ENCODE measurements at regions not wholly inside any gene's neighbourhood (a gene's known extent, or its start where the extent isn't known, plus 50 kb on each side); places are given as distances from the start of the nearest gene placed in this dataset.

DNA sequence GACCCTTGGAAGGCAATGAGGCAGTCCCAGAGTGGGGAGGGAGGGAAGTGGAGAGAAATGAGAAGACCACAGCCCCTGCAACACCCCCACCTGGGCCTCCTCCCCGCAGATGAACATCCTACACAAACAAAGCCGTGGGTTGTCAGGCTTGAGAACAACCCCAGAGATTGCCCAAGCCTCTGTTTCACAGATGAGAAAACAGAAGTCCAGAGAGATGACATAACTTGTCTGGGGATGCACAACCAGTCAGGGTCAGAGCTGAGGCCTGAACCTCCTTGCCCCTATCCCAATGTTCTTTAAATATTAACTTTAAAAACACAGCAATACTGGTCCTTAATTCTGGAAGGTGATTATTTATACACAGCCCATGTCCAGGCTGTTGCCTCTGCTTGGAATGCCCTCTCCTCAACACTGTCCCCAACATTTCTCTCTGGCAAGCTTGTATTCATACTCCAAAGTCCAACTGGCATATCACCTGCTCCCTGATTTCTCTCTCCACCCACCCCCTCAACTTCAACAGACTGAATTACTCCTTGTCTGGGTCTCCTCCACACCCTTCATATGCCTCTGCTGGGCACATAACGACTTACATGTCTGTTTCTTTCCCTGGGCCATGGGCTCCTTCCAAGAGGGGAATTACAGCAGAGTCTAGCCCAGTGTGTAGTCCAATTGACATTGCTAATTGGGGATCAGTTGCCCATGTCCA is 135.5 kb upstream of the LRFN2 start:
- no peak overlapping the region for H3K9ac ChIP-seq (replicated peaks in 1 of 4; ENCODE audit: extremely low read depth in 1 of 4, low read depth in 3 of 4, low read length in 3 of 4)
- no peak overlapping the region for H4K5ac ChIP-seq (ENCODE audit: insufficient read length, low read depth, low read length)
- H3K18ac ChIP-seq (ENCODE audit: extremely low read depth, low read length) = no peak overlapping the region
- no peak overlapping the region for H4K8ac ChIP-seq (ENCODE audit: extremely low read depth, insufficient read depth, low read length)
- no peak overlapping the region for H2AK5ac ChIP-seq (ENCODE audit: low read depth, low read length)
- H2AFZ ChIP-seq (ENCODE audit: low read length) = no peak overlapping the region
- no peak overlapping the region for H2BK120ac ChIP-seq (replicated peaks; ENCODE audit: low read depth, low read length)
- H2BK12ac ChIP-seq (ENCODE audit: low read depth, low read length) = no peak overlapping the region
- H3K79me1 ChIP-seq (ENCODE audit: low read depth, low read length) = no peaks in the 10 kb centered on the region
- ChIA-PET POLR2A (ENCODE audit: partially characterized antibody) (no interaction called here), CTCF (ENCODE audit: partially characterized antibody) (interaction anchor here (0.8 to 1.6 kb wide), 3 partner anchors 15 to 374 kb away, joined by 3 to 4 read pairs (median 3); no protein-coding TSS in a partner anchor)
- H3K79me2 ChIP-seq (ENCODE audit: control insufficient read depth in 1 of 2, insufficient read depth in 2 of 2, low read length in 2 of 2) = no peaks in the 10 kb centered on the region
- no peak overlapping the region for H3K14ac ChIP-seq (ENCODE audit: insufficient read length)
- H3K4ac ChIP-seq (replicated peaks; ENCODE audit: insufficient read length, low read depth, low read length) = no peak overlapping the region
- no peak for TF ChIP-seq HDAC2 (IDR thresholded peaks at IDR 0.05; ENCODE audit: borderline replicate concordance in 1 of 2, low read depth in 2 of 2, low read length in 2 of 2)
- no peak for TF ChIP-seq KDM1A (IDR thresholded peaks at IDR 0.05; ENCODE audit: borderline replicate concordance, low read length)
- no peak for TF ChIP-seq RAD21 (IDR thresholded peaks at IDR 0.05 in 1 of 2, conservative IDR thresholded peaks at IDR 0.05 in 1 of 2; ENCODE audit: low read depth in 2 of 2, low read length in 2 of 2)
- TF ChIP-seq, protein P1, sequence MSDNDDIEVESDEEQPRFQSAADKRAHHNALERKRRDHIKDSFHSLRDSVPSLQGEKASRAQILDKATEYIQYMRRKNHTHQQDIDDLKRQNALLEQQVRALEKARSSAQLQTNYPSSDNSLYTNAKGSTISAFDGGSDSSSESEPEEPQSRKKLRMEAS (IDR thresholded peaks at IDR 0.05) = no peak
- no peak for TF ChIP-seq NANOG (IDR thresholded peaks at IDR 0.05; ENCODE audit: insufficient read depth, low read depth, low read length, poor library complexity, severe bottlenecking)
- no peak for TF ChIP-seq TAF7 (optimal IDR thresholded peaks at IDR 0.05; ENCODE audit: borderline replicate concordance, low read depth, low read length)
- TF ChIP-seq CREB1 (IDR thresholded peaks at IDR 0.05) = no peak
- H2BK20ac ChIP-seq (ENCODE audit: low read length) = no peak overlapping the region
- H4K20me1 ChIP-seq (replicated peaks in 1 of 2; ENCODE audit: control insufficient read depth in 1 of 2, insufficient read depth in 2 of 2, low read length in 2 of 2) = no peaks in the 10 kb centered on the region
- no peaks in the 10 kb centered on the region for H3K9me3 ChIP-seq (ENCODE audit: insufficient read depth in 2 of 2, low read depth in 1 of 2, low read length in 1 of 2)
- H3K27ac ChIP-seq (ENCODE audit: low read depth, low read length) = no peak overlapping the region
- H3K4me2 ChIP-seq (ENCODE audit: insufficient read depth in 1 of 2, low read depth in 2 of 2, low read length in 2 of 2) = no peak overlapping the region
- peaks cover 4% of the 10 kb centered on the region; the same call in 1 of the 2 replicates for H3K23me2 ChIP-seq (ENCODE audit: low read depth, low read length)
- no peak overlapping the region for H4K91ac ChIP-seq (replicated peaks; ENCODE audit: insufficient read length, low read length)
- no peaks in the 10 kb centered on the region for H3K36me3 ChIP-seq (ENCODE audit: control insufficient read depth in 2 of 4, insufficient read depth in 4 of 4, low read length in 3 of 4)
- no peak overlapping the region for H2BK5ac ChIP-seq (ENCODE audit: low read depth, low read length)
- H3K56ac ChIP-seq (replicated peaks; ENCODE audit: insufficient read length, low read depth, low read length) = no peak overlapping the region
- no peaks in the 10 kb centered on the region; a peak in 1 of 7 replicates for H3K27me3 ChIP-seq (replicated peaks in 1 of 4; ENCODE audit: control insufficient read depth in 3 of 4, extremely low read depth in 1 of 4, insufficient read depth in 3 of 4, low read length in 3 of 4)
- H2BK15ac ChIP-seq (ENCODE audit: low read length) = no peak overlapping the region
- 81% methylated on average over 3 of the region's 3 CpGs; no CpG with 5 or more reads in 1 of the 2 experiments for WGBS, 2 experiments (ENCODE audit: extremely low coverage in 1 of 2, insufficient coverage in 1 of 2, insufficient read length in 1 of 2, insufficient replicate concordance in 2 of 2, low coverage in 1 of 2, low lambda C conversion rate in 2 of 2, missing lambda C conversion rate in 1 of 2)
- DNase-seq (ENCODE audit: low read depth in 1 of 2, low spot score in 2 of 2) = no peak
- H3K4me1 ChIP-seq (replicated peaks in 1 of 4; ENCODE audit: control insufficient read depth in 3 of 4, insufficient read depth in 4 of 4, low read length in 3 of 4) = peaks cover 4 to 12% (median 8%) of the 10 kb centered on the region in 4 experiments
- H3K4me3 ChIP-seq (ENCODE audit: extremely low read depth in 1 of 4, insufficient read depth in 2 of 4, low read depth in 3 of 4, low read length in 4 of 4) = no peak overlapping the region
- H3K23ac ChIP-seq (ENCODE audit: insufficient read length) = no peak overlapping the region
- no peak for FAIRE-seq
